ENCODE measurements at regions not wholly inside any gene's neighbourhood (a gene's known extent, or its start where the extent isn't known, plus 50 kb on each side); places are given as distances from the start of the nearest gene placed in this dataset.

GRCh38 chr7:153433223-153433622 is 619.0 kb upstream of the DPP6 start (continued):
- TF ChIP-seq ATF2 (tag by site-specific recombination; IDR thresholded peaks at IDR 0.05; ENCODE audit: low read depth): no peak
- TF ChIP-seq PRDM1 (tag by site-specific recombination; IDR thresholded peaks at IDR 0.05): no peak
- TF ChIP-seq SALL2 (tag by site-specific recombination; IDR thresholded peaks at IDR 0.05; ENCODE audit: borderline replicate concordance): no peak
- TF ChIP-seq TSHZ1 (tag by site-specific recombination; IDR thresholded peaks at IDR 0.05; ENCODE audit: borderline replicate concordance): no peak
- TF ChIP-seq KLF7 (tag by site-specific recombination; IDR thresholded peaks at IDR 0.05; ENCODE audit: borderline replicate concordance): no peak

- H3K36me3 ChIP-seq (ENCODE audit: control insufficient read depth in 2 of 2, insufficient read depth in 1 of 2, low read length in 2 of 2): no peaks in the 10 kb centered on the region
- ChIA-PET POLR2A (no interaction called here), CTCF (no interaction called here)
- no peak overlapping the region for H3K4me3 ChIP-seq (ENCODE audit: low read depth, low read length)
- H3K9me3 ChIP-seq (ENCODE audit: control insufficient read depth, insufficient read depth, low read depth, low read length): no peaks in the 10 kb centered on the region
- TF ChIP-seq PRDM4 (tag by site-specific recombination; IDR thresholded peaks at IDR 0.05) (no peak), ZNF571 (tag by site-specific recombination; IDR thresholded peaks at IDR 0.05) (no peak), ZNF658 (tag by site-specific recombination; IDR thresholded peaks at IDR 0.05) (no peak), SP3 (tag by site-specific recombination; IDR thresholded peaks at IDR 0.05) (no peak), ZFHX2 (tag by site-specific recombination; conservative IDR thresholded peaks at IDR 0.05) (no peak)
- H3K4me1 ChIP-seq (ENCODE audit: control insufficient read depth, insufficient read depth, low read length): no peaks in the 10 kb centered on the region
- no peak overlapping the region for H3K27ac ChIP-seq (ENCODE audit: extremely low read depth, low read depth, low read length)
Measured at GRCh38 chr7:153440715-153441114, 611.5 kb upstream of the DPP6 start.

- Histone ChIP-seq H3K9me3 (ENCODE audit: control insufficient read depth, insufficient read depth, low read depth, low read length) (no peaks in the 10 kb centered on the region), H3K27ac (ENCODE audit: extremely low read depth, low read depth, low read length) (no peak overlapping the region), H3K4me3 (ENCODE audit: low read depth, low read length) (no peak overlapping the region), H3K36me3 (ENCODE audit: control insufficient read depth in 2 of 2, insufficient read depth in 1 of 2, low read length in 2 of 2) (no peaks in the 10 kb centered on the region), H3K4me1 (ENCODE audit: control insufficient read depth, insufficient read depth, low read length) (no peaks in the 10 kb centered on the region)
- POLR2A ChIA-PET: no interaction called here
- CTCF ChIA-PET: no interaction called here
- TF ChIP-seq ZEB2 (tag by site-specific recombination; IDR thresholded peaks at IDR 0.05) (no peak), ZNF529 (tag by site-specific recombination; IDR thresholded peaks at IDR 0.05; ENCODE audit: insufficient replicate concordance) (no peak), TSHZ1 (tag by site-specific recombination; IDR thresholded peaks at IDR 0.05; ENCODE audit: borderline replicate concordance) (no peak), ZNF155 (tag by site-specific recombination; IDR thresholded peaks at IDR 0.05) (no peak), ZNF280D (tag by site-specific recombination; IDR thresholded peaks at IDR 0.05) (no peak), ZNF138 (tag by site-specific recombination; IDR thresholded peaks at IDR 0.05; ENCODE audit: borderline replicate concordance) (no peak), ZNF202 (tag by site-specific recombination; IDR thresholded peaks at IDR 0.05; ENCODE audit: borderline replicate concordance) (no peak), HOXA7 (CRISPR knock-in tag; IDR thresholded peaks at IDR 0.05; ENCODE audit: borderline replicate concordance) (no peak), ZNF561 (tag by site-specific recombination; IDR thresholded peaks at IDR 0.05; ENCODE audit: borderline replicate concordance) (no peak)
Measured at GRCh38 chr7:153443032-153443701, 609.0 kb upstream of the DPP6 start.
